Liver (tissue), 8 donors: ENCODE measurements at regions not wholly inside any gene's neighbourhood (a gene's known extent, or its start where the extent isn't known, plus 50 kb on each side); places are given as distances from the start of the nearest gene placed in this dataset.

Experiments used
- DNase-seq: peaks from one replicate; pipeline ENCODE4 v3.0.0-alpha.2; 2017; ENCODE audit warnings: low spot score
- H3K27ac ChIP-seq, 2 donors: one replicate each; pipeline ENCODE4 v1.7.0; 2013; ENCODE audit warnings: inconsistent platforms in 2 of 2, low read length in 2 of 2, control low read depth in 1 of 2, low read depth in 1 of 2, mild to moderate bottlenecking in 1 of 2
- H3K27me3 ChIP-seq, 4 donors: one replicate each; pipeline versions ENCODE4 v1.6.1 to v1.7.0; 2013; ENCODE audit warnings: low read length in 3 of 4, inconsistent platforms in 1 of 4, mild to moderate bottlenecking in 1 of 4, moderate library complexity in 1 of 4; ENCODE audit not compliant: control insufficient read depth in 4 of 4, insufficient read depth in 4 of 4
- H3K36me3 ChIP-seq, 4 donors: one replicate each; pipeline versions ENCODE4 v1.6.1 to v1.7.0; 2013; ENCODE audit warnings: low read length in 3 of 4, mild to moderate bottlenecking in 3 of 4, low read depth in 1 of 4, moderate library complexity in 1 of 4; ENCODE audit not compliant: control insufficient read depth in 4 of 4, insufficient read depth in 3 of 4
- H3K4me1 ChIP-seq, 4 donors: one replicate each; pipeline versions ENCODE4 v1.6.1 to v1.7.0; 2013; ENCODE audit warnings: low read length in 3 of 4, mild to moderate bottlenecking in 3 of 4, moderate library complexity in 1 of 4; ENCODE audit not compliant: control insufficient read depth in 4 of 4, insufficient read depth in 4 of 4
- H3K4me3 ChIP-seq, 3 donors: one replicate each; pipeline versions ENCODE4 v1.6.1 to v1.7.0; 2013; ENCODE audit warnings: low read length in 3 of 3, control low read depth in 1 of 3, low read depth in 1 of 3, mild to moderate bottlenecking in 1 of 3
- H3K9ac ChIP-seq, 2 donors: one replicate each; pipeline ENCODE4 v1.7.0; 2013; ENCODE audit warnings: low read length in 2 of 2, mild to moderate bottlenecking in 2 of 2, moderate library complexity in 2 of 2, control low read depth in 1 of 2, low read depth in 1 of 2
- H3K9me3 ChIP-seq, 4 donors: one replicate each; pipeline versions ENCODE4 v1.6.1 to v1.7.0; 2013; ENCODE audit warnings: low read length in 3 of 4; ENCODE audit not compliant: control insufficient read depth in 4 of 4
- EGR1 ChIP-seq, 2 donors: IDR thresholded peaks; 2 replicates each; pipeline ENCODE4 v1.6.1; 2016 to 2018; ENCODE audit warnings: antibody characterized with exemption in 2 of 2, low read depth in 2 of 2
- FOXA1 ChIP-seq: IDR thresholded peaks from 2 replicates; pipeline ENCODE4 v1.6.1; 2016; ENCODE audit warnings: antibody characterized with exemption
- GABPA ChIP-seq, 2 donors: IDR thresholded peaks in 1 of 2; conservative IDR thresholded peaks in 1 of 2; 2 replicates each; pipeline ENCODE4 v1.6.1; 2016; ENCODE audit warnings: antibody characterized with exemption in 2 of 2, mild to moderate bottlenecking in 1 of 2, moderate library complexity in 1 of 2
- HNF4A ChIP-seq, 2 donors: conservative IDR thresholded peaks; 2 replicates each; pipeline ENCODE4 v1.6.1; 2016; ENCODE audit warnings: antibody characterized with exemption in 2 of 2, mild to moderate bottlenecking in 2 of 2
- NR2F2 ChIP-seq: IDR thresholded peaks from 2 replicates; pipeline ENCODE4 v1.6.1; 2016; ENCODE audit warnings: antibody characterized with exemption
- RXRA ChIP-seq, 2 donors: IDR thresholded peaks; 2 replicates each; pipeline ENCODE4 v1.6.1; 2017 to 2018; ENCODE audit warnings: antibody characterized with exemption in 2 of 2, mild to moderate bottlenecking in 1 of 2
- SP1 ChIP-seq: IDR thresholded peaks from 2 replicates; pipeline ENCODE4 v1.6.1; 2018; ENCODE audit warnings: antibody characterized with exemption, mild to moderate bottlenecking
- TAF1 ChIP-seq: conservative IDR thresholded peaks from 2 replicates; pipeline ENCODE4 v1.6.1; 2016; ENCODE audit warnings: antibody characterized with exemption, mild to moderate bottlenecking
- WGBS: extraction: QIAGEN DNeasy Blood & Tissue Kit; methylation state at CpG from one replicate; pipeline ENCODE4 v1.1.7; 2013; 5-methylcytosine and 5-hydroxymethylcytosine counted together
- TF ChIP-seq, protein P1 (sequence below): IDR thresholded peaks from 2 replicates; pipeline ENCODE4 v1.6.1; 2016; ENCODE audit warnings: antibody characterized with exemption
- TF ChIP-seq, protein P2 (sequence below): IDR thresholded peaks from 2 replicates; pipeline ENCODE4 v1.6.1; 2016; ENCODE audit warnings: antibody characterized with exemption
- TF ChIP-seq, protein P3 (sequence below): IDR thresholded peaks from 2 replicates; pipeline ENCODE4 v1.6.1; 2016; ENCODE audit warnings: antibody characterized with exemption, mild to moderate bottlenecking
- TF ChIP-seq, protein P4 (sequence below): IDR thresholded peaks from 2 replicates; pipeline ENCODE4 v1.6.1; 2016; ENCODE audit warnings: antibody characterized with exemption
- TF ChIP-seq, protein P5 (sequence below): fragments of 150-350 bp; IDR thresholded peaks from 2 replicates; pipeline ENCODE4 v1.5.1; 2017; ENCODE audit warnings: improper control_type of control experiment, low read depth, low read length; ENCODE audit not compliant: missing input control
- donor health status: healthy.
- donor health status: healthy.
- donor health status: healthy.
- donor health status: healthy.
- donor health status: healthy.

DNA sequence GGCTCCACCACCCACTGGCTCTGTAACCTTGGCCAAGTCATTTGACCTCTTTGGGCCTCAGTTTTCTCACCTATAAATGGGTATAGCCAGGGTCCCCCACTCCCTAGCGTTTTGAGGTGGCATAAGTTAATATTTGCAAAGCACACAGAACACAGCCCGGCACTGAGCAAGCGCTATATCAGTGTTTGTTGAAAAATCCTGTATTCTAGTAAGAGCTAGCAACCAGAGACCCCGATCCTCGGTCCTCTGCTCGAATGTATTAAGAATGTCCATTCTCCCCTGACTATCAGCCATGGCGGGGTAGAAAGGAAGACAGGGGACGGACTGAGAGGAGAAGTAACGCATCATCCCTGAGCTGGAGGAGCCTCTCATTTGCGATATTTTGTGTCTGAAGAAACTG, 131.2 kb downstream of the IRF8 start:
- H3K27ac ChIP-seq, result no peak overlapping the region
- no peak for DNase-seq
- H3K4me1 ChIP-seq, result peaks cover 0 to 2% (median 0%) of the 10 kb centered on the region in 4 donors
- 65% methylated on average over 10 of the region's 10 CpGs for WGBS
- no peak for TF ChIP-seq TAF1
- no peak for TF ChIP-seq RXRA (IDR thresholded peaks at IDR 0.05)
- TF ChIP-seq, protein P1, sequence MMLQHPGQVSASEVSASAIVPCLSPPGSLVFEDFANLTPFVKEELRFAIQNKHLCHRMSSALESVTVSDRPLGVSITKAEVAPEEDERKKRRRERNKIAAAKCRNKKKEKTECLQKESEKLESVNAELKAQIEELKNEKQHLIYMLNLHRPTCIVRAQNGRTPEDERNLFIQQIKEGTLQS, result no peak
- no peak for TF ChIP-seq SP1
- TF ChIP-seq, protein P2, sequence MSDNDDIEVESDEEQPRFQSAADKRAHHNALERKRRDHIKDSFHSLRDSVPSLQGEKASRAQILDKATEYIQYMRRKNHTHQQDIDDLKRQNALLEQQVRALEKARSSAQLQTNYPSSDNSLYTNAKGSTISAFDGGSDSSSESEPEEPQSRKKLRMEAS, result no peak
- TF ChIP-seq, protein P3, sequence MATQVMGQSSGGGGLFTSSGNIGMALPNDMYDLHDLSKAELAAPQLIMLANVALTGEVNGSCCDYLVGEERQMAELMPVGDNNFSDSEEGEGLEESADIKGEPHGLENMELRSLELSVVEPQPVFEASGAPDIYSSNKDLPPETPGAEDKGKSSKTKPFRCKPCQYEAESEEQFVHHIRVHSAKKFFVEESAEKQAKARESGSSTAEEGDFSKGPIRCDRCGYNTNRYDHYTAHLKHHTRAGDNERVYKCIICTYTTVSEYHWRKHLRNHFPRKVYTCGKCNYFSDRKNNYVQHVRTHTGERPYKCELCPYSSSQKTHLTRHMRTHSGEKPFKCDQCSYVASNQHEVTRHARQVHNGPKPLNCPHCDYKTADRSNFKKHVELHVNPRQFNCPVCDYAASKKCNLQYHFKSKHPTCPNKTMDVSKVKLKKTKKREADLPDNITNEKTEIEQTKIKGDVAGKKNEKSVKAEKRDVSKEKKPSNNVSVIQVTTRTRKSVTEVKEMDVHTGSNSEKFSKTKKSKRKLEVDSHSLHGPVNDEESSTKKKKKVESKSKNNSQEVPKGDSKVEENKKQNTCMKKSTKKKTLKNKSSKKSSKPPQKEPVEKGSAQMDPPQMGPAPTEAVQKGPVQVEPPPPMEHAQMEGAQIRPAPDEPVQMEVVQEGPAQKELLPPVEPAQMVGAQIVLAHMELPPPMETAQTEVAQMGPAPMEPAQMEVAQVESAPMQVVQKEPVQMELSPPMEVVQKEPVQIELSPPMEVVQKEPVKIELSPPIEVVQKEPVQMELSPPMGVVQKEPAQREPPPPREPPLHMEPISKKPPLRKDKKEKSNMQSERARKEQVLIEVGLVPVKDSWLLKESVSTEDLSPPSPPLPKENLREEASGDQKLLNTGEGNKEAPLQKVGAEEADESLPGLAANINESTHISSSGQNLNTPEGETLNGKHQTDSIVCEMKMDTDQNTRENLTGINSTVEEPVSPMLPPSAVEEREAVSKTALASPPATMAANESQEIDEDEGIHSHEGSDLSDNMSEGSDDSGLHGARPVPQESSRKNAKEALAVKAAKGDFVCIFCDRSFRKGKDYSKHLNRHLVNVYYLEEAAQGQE, result no peak
- TF ChIP-seq NR2F2, result no peak
- no peak for TF ChIP-seq FOXA1
- no peak for TF ChIP-seq HNF4A (conservative IDR thresholded peaks at IDR 0.05)
- TF ChIP-seq EGR1 (IDR thresholded peaks at IDR 0.05; ENCODE audit: low read depth in 2 of 2), result no peak
- TF ChIP-seq, protein P4, sequence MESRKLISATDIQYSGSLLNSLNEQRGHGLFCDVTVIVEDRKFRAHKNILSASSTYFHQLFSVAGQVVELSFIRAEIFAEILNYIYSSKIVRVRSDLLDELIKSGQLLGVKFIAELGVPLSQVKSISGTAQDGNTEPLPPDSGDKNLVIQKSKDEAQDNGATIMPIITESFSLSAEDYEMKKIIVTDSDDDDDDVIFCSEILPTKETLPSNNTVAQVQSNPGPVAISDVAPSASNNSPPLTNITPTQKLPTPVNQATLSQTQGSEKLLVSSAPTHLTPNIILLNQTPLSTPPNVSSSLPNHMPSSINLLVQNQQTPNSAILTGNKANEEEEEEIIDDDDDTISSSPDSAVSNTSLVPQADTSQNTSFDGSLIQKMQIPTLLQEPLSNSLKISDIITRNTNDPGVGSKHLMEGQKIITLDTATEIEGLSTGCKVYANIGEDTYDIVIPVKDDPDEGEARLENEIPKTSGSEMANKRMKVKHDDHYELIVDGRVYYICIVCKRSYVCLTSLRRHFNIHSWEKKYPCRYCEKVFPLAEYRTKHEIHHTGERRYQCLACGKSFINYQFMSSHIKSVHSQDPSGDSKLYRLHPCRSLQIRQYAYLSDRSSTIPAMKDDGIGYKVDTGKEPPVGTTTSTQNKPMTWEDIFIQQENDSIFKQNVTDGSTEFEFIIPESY, result no peak
- H3K9ac ChIP-seq, result no peak overlapping the region
- H3K9me3 ChIP-seq, result peaks cover 0 to 3% (median 0%) of the 10 kb centered on the region in 4 donors
- H3K27me3 ChIP-seq, result peaks cover 0 to 10% (median 0%) of the 10 kb centered on the region in 4 donors
- H3K36me3 ChIP-seq, result no peaks in the 10 kb centered on the region
- H3K4me3 ChIP-seq, result no peak overlapping the region

DNA sequence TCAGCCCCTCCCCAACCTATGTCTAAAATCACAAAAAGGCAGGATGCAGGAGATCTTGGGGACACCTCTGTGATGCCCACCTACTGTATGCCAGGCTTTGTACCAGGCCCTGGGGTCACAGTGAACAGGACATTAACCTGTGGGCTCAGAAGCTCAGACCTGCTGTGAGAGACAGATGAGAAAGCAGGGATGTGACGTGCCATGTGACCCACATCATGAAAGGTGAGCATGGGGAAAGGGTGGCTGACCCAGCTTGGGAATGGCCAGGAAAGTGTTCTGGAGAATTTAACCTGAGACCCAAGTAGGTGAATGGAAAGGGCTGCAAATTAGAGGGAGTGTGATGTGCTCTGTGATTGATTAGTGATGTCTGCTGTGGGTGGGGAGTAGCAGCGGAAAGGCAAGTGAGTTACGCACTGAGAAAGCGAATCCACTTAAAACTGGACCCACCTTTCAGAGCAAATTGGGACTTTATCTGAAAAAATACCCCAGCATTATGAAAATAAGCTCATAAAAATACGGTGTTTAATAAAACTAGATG, 132.2 kb downstream of the IRF8 start:
- Histone ChIP-seq H3K9ac (no peak overlapping the region), H3K36me3 (no peaks in the 10 kb centered on the region), H3K9me3 (peaks cover 0 to 3% (median 0%) of the 10 kb centered on the region in 4 donors), H3K27ac (no peak overlapping the region), H3K4me3 (no peak overlapping the region), H3K4me1 (peaks cover 0 to 2% (median 0%) of the 10 kb centered on the region in 4 donors), H3K27me3 (peaks cover 0 to 10% (median 0%) of the 10 kb centered on the region in 4 donors)
- DNase-seq, result no peak
- WGBS, result 94% methylated on average over 5 of the region's 5 CpGs
- TF ChIP-seq SP1 (no peak), RXRA (IDR thresholded peaks at IDR 0.05) (no peak), HNF4A (conservative IDR thresholded peaks at IDR 0.05) (no peak), FOXA1 (no peak), GABPA (IDR thresholded peaks at IDR 0.05 in 1 of 2, conservative IDR thresholded peaks at IDR 0.05 in 1 of 2) (no peak), TAF1 (no peak)
- TF ChIP-seq, protein P2, result no peak
- TF ChIP-seq, protein P5, sequence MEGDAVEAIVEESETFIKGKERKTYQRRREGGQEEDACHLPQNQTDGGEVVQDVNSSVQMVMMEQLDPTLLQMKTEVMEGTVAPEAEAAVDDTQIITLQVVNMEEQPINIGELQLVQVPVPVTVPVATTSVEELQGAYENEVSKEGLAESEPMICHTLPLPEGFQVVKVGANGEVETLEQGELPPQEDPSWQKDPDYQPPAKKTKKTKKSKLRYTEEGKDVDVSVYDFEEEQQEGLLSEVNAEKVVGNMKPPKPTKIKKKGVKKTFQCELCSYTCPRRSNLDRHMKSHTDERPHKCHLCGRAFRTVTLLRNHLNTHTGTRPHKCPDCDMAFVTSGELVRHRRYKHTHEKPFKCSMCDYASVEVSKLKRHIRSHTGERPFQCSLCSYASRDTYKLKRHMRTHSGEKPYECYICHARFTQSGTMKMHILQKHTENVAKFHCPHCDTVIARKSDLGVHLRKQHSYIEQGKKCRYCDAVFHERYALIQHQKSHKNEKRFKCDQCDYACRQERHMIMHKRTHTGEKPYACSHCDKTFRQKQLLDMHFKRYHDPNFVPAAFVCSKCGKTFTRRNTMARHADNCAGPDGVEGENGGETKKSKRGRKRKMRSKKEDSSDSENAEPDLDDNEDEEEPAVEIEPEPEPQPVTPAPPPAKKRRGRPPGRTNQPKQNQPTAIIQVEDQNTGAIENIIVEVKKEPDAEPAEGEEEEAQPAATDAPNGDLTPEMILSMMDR, result no peak
- TF ChIP-seq, protein P3, result no peak
